Fibroblast of skin of back (primary cell): ENCODE measurements at regions not wholly inside any gene's neighbourhood (a gene's known extent, or its start where the extent isn't known, plus 50 kb on each side); places are given as distances from the start of the nearest gene placed in this dataset.

Experiments used
- DNase-seq: peaks from one replicate; pipeline ENCODE4 v3.0.0-alpha.2; 2013

- DNase-seq, result peak; percentile 85
These were observed 194.4 kb downstream of the TMX3 start for GRCh38 chr18:68520406-68521075.

GRCh38 chr18:68519336-68519735 is 195.6 kb downstream of the TMX3 start:
- peak; percentile 69 for DNase-seq

- no peak for DNase-seq
These were observed 205.0 kb downstream of the TMX3 start for GRCh38 chr18:68509902-68510301.

- no peak for DNase-seq
These were observed 207.1 kb downstream of the TMX3 start for GRCh38 chr18:68507781-68508180.

- DNase-seq, result no peak
These were observed 209.7 kb downstream of the TMX3 start for GRCh38 chr18:68505178-68505574.

- DNase-seq, result no peak
These were observed 210.3 kb downstream of the TMX3 start for GRCh38 chr18:68504441-68505177.

GRCh38 chr18:68500556-68500955 is 214.4 kb downstream of the TMX3 start:
- DNase-seq, result no peak

GRCh38 chr18:68499141-68499540 is 215.8 kb downstream of the TMX3 start:
- DNase-seq, result no peak

GRCh38 chr18:68498636-68499035 is 216.3 kb downstream of the TMX3 start:
- DNase-seq, result no peak

GRCh38 chr18:68498185-68498584 is 216.7 kb downstream of the TMX3 start:
- no peak for DNase-seq

- DNase-seq, result peak; percentile 85
These were observed 219.9 kb downstream of the TMX3 start for GRCh38 chr18:68494802-68495581.

GRCh38 chr18:68489013-68489792 is 225.7 kb downstream of the TMX3 start:
- no peak for DNase-seq

- DNase-seq, result peak; percentile 18
These were observed 230.7 kb downstream of the TMX3 start for GRCh38 chr18:68484241-68484640.

- DNase-seq, result no peak
These were observed 232.1 kb downstream of the TMX3 start for GRCh38 chr18:68482815-68483214.

GRCh38 chr18:68480196-68480595 is 234.7 kb downstream of the TMX3 start:
- DNase-seq, result no peak

GRCh38 chr18:68478246-68478645 is 236.7 kb downstream of the TMX3 start:
- DNase-seq, result no peak

- no peak for DNase-seq
These were observed 239.0 kb downstream of the TMX3 start for GRCh38 chr18:68475883-68476282.

- DNase-seq, result no peak
These were observed 242.1 kb downstream of the TMX3 start for GRCh38 chr18:68472701-68473295.

- no peak for DNase-seq
These were observed 245.8 kb downstream of the TMX3 start for GRCh38 chr18:68469049-68469625.

GRCh38 chr18:68467957-68468356 is 247.0 kb downstream of the TMX3 start:
- DNase-seq, result no peak

GRCh38 chr18:68467329-68467728 is 247.6 kb downstream of the TMX3 start:
- no peak for DNase-seq

GRCh38 chr18:68466672-68467071 is 248.2 kb downstream of the TMX3 start:
- no peak for DNase-seq
